Left lobe of liver (tissue), 2 donors: ENCODE measurements at regions not wholly inside any gene's neighbourhood (a gene's known extent, or its start where the extent isn't known, plus 50 kb on each side); places are given as distances from the start of the nearest gene placed in this dataset.
A peak's percentile ranks its signal among the peaks of the same experiment; 100 is the strongest.
"Not testable (repeated sequence)": the region's sequence is repeated elsewhere in the genome, so short reads cannot be mapped to it uniquely, and the experiment has no call there.

ENCODE experiments used
- ATAC-seq: fragments of 200-7000 bp; cut with Tn5 transposase; one replicate; pipeline ENCODE4 v1.9.1; 2020; ENCODE audit warnings: mild to moderate bottlenecking, moderate library complexity
- DNase-seq: peaks from one replicate; pipeline ENCODE4 v3.0.0-alpha.2; 2020; ENCODE audit warnings: low spot score
- donor health status: DM: no; HTN: no; CAD: no; lungs with moderate emphysema.
- donor health status: DM: no; HTN: yes; CAD: no.

DNA sequence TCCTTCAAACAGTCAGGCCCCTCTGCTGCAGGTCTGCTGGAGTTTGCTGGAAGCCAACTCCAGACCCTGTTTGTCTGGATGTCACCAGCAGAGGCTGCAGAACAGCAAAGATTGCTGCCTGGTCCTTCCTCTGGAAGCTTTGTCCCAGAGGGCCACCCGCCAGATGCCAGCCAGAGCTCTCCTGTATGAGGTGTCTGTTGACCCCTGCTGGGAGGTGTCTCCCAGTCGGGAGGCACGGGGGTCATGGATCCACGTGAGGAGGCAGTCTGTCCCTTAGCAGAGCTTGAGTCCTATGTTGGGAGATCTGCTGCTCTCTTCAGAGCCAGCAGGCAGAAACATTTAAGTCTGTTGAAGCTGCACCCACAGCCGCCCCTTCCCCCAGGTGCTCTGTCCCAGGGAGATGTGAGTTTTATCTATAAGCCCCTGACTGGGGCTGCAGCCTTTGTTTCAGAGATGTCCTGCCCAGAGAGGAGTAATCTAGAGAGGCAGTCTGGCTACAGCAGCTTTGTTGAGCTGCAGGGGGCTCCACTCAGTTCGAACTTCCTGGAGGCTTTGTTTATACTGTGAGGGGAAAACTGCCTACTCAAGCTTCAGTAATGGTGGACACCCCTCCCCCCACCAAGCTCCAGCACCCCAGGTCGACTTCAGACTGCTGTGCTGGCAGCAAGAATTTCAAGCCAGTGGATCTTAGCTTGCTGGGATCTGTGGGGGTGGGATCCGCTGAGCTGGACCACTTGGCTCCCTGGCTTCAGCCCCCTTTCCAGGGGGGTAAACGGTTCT lies 72.1 kb downstream of the OGFRL1 start:
- DNase-seq, ATAC-seq: not testable (repeated sequence)

DNA sequence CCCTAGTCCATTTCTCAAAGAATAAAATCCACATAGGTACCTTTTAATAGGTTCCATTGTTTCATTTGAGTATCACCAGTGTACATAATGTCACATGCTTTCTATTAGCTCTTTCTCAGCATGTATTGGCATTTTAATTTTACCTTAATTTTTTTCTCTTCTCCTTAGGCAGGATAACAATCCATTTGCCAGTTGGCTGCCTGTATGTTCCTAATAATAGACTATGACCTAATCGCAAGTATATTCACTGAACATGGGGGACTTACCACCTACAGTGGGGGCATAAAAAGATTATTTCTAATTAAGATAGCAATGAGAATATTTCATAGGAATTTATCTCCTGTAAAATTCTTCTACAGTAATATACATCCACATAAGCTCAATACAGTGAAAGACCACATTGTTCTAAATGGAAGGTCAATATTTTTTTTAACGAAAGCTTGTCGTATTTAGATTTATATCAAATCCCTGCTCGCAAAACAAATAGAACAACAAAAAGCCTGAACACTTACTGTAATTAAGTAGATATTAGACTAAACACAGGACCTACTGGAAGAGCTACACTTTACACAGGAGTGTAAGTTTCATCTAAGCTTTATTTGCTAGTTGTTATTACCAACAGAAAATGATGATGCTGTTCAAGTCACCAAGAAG lies 76.4 kb downstream of the OGFRL1 start:
- DNase-seq = no peak
- ATAC-seq = no peak

DNA sequence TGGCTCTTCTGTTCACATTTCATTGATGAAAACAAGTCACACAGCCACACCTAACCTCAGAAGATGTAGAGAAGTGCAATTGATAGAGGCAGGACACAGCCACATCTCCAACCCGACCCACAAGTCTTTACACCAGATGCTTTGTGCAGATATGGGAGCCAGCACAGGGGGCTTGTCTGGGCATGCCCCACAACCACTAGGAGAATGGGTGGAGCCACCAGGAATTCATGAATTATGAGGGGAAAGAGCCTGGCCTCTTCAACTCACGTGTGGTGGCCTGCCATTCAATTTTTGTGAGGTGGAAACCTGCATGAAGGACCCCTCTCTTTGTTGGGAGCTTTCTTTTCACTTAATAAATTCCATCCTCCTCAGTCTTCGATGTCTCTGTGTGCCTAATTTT lies 79.1 kb downstream of the OGFRL1 start:
- ATAC-seq = no peak
- no peak for DNase-seq

DNA sequence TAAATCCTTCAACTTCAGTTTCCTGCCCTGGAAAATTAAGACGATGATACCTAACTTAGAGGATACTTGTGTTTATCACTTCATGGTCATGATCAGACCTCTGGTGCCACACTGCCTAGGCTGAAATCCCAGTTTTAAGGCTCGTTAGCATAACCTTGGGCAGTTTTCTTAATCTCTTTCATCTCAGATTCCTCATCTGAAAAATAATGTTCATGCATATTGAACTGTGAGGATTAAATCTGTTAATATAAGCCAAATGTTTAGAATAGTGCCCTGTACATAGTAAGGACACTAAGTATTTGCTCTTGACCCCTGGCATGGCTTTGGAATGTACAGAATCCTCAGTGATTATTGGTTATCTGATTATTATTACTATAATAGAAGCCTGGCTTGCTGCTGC lies 79.7 kb downstream of the OGFRL1 start:
- DNase-seq (no peak), ATAC-seq (no peak)

DNA sequence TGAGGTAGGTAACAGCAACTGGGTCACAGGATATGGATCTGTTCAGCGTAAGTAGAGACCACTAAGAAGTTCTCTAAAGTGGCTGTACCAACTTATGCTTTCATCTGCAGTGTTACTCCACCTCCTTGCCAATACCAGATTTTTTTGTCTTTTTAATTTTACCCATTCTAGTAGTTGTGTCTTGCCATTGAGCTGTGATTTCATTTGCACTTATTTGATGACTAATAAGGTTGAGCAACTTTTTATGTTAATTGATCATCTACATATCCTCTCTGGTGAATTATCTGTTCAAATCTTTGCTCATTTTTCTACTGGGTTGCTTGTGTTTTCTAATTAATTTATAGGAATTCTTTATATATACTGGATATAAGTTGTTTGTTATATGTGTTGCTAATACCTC lies 82.9 kb downstream of the OGFRL1 start:
- no peak for ATAC-seq
- DNase-seq = no peak

DNA sequence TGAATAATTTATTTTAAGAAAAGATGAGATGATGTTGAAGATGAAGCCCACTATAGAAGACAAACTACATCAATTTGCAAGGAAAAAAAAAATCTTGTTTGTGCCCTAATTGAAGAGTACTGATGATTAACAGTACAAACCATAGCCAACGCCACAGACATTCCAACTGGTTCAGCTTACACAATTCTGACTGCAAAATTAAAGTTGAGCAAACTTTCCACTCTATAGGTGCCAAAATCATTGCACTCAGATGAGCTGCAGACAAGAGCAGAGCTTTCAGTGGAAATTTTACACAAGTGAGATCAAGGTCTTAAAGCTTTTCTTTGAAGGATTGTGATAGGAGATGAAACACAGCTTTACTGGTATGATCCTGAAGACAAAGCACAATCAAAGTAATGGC lies 85.3 kb downstream of the OGFRL1 start:
- ATAC-seq = peak; percentile 54
- DNase-seq = no peak

DNA sequence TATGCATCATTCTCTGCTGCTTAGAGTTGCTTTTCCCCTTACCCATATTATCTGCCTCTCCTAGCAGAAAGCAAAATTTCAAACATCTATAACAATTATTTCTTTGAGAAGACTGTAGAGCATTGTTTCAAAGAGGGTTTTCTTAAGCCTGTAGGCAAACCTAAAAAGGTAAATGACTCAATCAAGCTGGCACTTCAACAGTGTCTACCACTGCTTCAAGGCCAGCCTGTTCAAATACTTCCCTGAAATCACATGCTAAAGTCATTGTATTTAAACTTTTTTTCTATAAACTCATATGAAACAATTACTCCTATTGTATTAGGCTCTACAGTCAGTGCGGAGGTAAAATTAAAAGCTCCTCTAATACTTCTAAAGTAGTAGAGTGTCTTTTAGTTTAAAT lies 87.1 kb downstream of the OGFRL1 start:
- DNase-seq = no peak
- ATAC-seq = peak; percentile 28

- DNase-seq (no peak), ATAC-seq (no peak)
Measured at GRCh38 chr6:71376830-71377229, 88.2 kb downstream of the OGFRL1 start.

DNA sequence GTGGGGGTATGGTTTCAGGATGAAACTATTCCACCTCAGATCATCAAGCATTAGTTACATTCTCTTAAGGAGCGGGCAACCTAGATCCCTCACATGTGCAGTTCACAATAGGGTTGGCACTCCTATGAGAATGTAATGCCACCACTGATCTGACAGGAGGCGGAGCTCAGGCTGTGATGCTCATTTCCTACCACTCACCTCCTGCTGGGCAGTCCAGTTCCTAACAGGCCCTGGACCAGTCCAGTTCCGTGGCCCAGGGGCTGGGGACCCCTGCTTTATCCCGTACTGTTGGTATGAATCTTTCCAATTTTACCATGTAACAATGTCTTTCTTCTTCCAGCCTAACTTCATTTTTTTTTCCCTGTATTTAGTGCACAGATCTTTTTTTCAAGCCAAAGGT lies 94.9 kb downstream of the OGFRL1 start:
- ATAC-seq (peak; percentile 47), DNase-seq (no peak)

DNA sequence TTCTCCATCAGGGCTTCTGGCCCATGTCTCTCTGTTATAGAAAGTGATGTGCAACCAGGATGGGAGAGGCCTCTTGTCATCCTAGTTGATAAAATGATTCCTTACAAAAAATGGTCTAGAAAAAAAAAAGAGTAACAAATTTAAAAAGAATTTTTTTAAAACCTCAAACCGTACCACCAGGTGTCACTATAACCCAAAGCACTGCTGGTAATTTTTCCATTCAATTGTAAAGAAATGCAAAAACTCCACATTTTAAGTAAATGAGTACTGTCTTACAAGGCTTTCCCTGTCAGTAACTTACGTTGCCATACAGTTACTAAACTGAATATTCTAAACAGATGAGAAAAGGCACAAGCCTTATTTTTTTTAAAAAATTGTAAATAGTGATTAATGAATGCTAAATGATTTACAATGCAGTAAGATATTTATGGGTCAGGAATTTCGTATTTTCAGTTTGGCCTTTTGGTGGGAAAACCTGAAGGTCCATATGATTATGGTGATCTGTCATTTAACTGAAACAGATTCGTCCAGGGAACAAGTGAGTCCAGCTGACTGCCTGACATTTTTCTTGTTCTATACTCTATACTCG lies 95.4 kb downstream of the OGFRL1 start:
- ATAC-seq (peak; percentile 70), DNase-seq (no peak)

GRCh38 chr6:71385111-71385822 lies 96.7 kb downstream of the OGFRL1 start:
- DNase-seq (no peak), ATAC-seq (peak; percentile 68)

DNA sequence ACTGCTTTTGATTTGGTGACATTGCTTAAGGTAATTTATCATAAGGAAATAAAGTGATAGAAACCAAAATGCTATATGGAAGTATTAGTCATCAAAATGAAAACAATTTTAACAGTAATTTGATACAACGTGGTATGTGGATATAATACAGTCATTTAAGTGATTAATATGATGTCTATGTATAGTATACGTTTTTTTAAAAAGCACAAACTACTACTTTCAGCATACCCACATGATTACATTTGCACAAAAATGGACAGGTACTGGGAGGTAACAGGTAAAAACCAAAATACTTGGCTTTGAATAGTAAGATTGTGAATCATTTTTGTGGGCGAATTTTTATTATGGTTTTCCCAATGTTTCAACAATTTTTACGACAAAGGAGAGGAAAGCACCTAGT lies 97.6 kb downstream of the OGFRL1 start:
- DNase-seq (no peak), ATAC-seq (no peak)

DNA sequence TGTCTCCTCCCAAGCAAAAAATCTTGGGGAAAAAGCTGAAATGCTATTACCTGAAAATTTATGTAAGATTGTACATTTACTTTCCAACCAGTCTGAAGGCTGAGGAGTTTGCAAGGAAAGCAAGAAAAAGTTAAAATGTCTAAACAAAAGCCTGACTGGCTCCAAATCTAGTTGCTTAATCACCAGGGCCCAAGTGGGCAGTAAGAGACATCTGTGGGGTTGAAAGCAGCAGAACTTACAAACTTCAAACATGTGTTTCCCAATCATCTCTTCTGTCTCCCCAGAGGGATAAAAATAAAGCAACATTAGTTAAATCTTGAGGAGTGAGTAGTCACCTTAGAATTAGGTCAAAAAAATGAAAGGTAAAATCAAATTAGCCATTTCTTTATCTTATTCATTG lies 98.6 kb downstream of the OGFRL1 start:
- DNase-seq (no peak), ATAC-seq (peak; percentile 26)

DNA sequence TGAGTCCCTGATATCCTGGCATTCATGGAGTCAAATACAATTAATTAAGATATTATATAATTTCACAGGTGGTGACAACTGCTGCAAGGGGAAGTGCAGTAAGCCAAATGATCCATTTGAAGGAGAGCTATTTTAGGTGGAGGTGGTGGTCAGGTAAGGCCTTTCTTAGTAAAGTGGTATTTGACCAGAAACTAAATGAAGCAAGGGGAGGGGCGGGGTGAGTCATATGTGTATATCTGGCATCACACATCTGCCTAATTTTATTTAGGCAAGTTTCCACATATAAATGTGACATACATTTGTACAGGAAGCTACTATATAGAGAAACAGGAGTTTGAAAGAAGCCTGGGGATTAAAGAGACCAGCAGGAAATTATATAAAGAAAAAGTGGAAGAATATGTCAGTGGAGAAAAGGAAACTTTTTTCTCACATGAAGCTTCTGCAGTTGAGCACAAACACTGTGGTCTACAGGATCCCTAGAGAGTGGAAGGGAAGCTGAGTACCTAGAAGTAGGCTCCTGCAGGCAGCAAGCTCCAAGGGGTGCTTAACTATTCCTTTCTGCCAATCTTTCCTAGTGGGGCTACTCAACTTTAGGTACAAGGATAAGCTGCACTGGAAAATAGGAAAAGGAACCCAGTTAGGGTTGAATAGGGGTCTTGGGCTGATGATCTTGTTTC lies 99.6 kb downstream of the OGFRL1 start:
- no peak for DNase-seq
- ATAC-seq = no peak

DNA sequence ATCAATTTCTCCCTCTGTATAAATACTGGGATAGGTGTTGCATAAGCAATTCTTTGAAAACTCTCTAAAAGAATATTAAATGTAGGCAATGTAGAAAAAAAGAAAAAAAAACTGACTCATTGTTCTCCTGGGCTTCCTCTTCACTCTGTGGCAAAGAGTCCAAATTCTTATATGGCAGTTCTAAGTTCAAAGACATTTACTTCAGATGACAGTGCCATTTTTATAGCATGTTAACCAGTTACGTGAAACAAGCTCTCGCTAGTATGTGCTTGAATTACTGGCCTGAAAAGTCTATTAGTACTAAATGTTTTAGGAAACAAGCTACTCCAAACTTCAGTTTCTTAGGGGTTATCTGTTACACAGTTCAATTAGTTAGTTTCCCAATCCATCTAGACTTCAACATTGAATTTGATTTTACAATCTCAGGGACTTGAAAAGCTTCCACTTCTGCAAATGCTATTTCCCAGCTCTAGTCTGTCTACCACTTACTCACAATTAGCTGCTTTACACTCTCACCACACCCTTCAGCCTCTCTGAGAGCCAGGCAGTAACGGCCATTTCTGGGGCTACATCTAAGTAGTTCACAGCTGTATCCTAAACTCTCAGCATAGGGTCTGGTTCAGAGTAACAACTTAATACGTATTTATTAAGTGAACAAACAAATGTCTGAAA lies 100.4 kb downstream of the OGFRL1 start:
- ATAC-seq = no peak
- no peak for DNase-seq

DNA sequence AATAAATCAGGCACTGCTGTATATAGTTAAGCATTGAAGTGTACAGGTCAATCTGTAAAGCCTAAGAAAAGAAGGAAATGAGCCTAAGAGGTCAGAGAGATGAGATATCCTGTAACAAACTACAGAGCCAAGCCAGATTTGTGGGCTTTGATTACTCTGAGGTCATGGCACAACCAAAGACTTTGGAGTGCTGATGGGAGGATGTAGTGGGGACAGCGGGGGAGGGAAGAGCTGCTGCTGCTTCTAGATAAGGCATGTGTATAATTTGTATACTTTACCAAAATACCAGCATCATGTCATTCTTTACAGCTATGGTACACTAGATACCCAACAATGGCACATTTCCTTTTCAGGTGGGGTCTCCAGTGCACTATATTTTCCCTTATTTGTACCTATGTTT lies 102.5 kb downstream of the OGFRL1 start:
- ATAC-seq = peak; percentile 43

DNA sequence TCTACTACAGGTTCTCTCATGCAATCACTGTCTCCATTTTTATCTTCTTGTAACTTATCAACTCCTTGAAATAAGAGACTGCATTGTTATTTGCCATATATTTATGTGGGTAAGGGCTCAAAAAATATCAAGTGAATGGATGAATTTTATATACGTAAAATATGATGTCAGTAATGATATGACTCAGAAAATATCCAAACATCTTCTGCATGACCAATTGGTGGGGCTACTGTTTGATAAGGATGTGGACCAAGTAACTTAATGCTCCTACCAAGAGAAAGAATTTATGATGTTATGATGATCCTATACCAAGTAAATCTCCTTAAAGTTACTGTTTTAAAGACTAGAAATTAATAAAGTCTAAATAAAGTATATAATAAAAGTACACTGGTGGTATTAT lies 103.7 kb downstream of the OGFRL1 start:
- ATAC-seq (no peak), DNase-seq (no peak)

More for the DNA sequence above, 102.5 kb downstream of the OGFRL1 start:
- no peak for DNase-seq

- peak; percentile 52 for ATAC-seq
- no peak for DNase-seq
Measured at GRCh38 chr6:71393471-71393870, 104.9 kb downstream of the OGFRL1 start.

GRCh38 chr6:71393981-71394432 lies 105.4 kb downstream of the OGFRL1 start:
- ATAC-seq = peak; percentile 79
- no peak for DNase-seq

DNA sequence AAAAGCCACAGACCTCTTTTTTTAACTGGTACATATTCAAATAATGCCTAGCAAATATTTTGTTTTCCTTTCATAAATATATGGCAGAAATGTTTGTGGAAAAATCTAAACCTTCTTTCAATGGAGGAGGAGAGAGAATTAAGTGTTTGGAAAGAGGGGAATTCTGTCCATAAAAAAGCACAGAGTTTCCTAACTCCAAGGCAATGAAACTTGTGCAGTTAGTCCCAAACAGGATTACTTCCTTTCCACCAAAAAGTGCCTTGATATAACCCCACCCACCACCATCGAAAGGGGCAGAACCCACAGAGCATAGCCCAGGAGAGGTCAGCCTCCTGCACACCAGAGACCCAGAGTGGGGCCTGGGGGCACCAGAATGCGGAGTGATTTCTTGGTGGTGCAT lies 106.3 kb downstream of the OGFRL1 start:
- DNase-seq (no peak), ATAC-seq (no peak)
